Lower leg skin (tissue), 3 donors: ENCODE measurements at regions not wholly inside any gene's neighbourhood (a gene's known extent, or its start where the extent isn't known, plus 50 kb on each side); places are given as distances from the start of the nearest gene placed in this dataset.

Source experiments
- CTCF ChIP-seq, 3 donors: fragments of 450-650 bp; IDR thresholded peaks; one replicate each; pipeline ENCODE4 v1.5.1; 2016; ENCODE audit warnings: antibody characterized with exemption in 3 of 3, mild to moderate bottlenecking in 3 of 3, moderate library complexity in 2 of 3
- POLR2A ChIP-seq, 2 donors: fragments of 450-650 bp; IDR thresholded peaks; one replicate each; pipeline ENCODE4 v1.6.1; 2016 to 2017; ENCODE audit warnings: antibody characterized with exemption in 2 of 2, mild to moderate bottlenecking in 1 of 2, moderate library complexity in 1 of 2

DNA sequence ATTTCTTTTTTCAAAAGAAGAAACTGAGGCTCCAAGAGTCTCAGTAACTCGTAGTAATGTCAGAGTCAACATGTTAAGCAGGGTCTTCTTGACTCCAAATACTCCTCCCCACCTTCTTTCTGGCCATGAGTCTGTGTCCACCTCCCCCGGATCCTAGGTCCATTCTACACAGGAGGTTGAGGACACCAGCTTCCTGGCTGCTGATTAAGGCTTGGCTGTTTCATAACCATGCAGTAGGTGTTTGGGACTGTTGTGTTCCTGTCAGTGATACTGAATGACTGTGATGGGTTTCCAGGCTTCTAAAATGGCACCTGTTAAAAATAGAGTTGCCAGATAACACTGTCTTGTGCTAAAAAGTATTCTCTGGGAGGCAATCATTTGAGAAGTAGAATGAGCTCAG lies 130.8 kb upstream of the IL12A start:
- TF ChIP-seq CTCF (IDR thresholded peaks at IDR 0.05) (no peak), POLR2A (IDR thresholded peaks at IDR 0.05) (no peak)
